H1 (cell line): ENCODE measurements at regions not wholly inside any gene's neighbourhood (a gene's known extent, or its start where the extent isn't known, plus 50 kb on each side); places are given as distances from the start of the nearest gene placed in this dataset.

ENCODE experiments used
- CTCF ChIA-PET: fragments of 300-600 bp; sonication (Branson Sonifier 250); formaldehyde crosslinking; loops from one replicate; lab custom pipeline; 2021; ENCODE audit not compliant: partially characterized antibody; lab: Charles Lee
- POLR2A ChIA-PET: fragments of 300-600 bp; sonication (Branson Sonifier 250); formaldehyde crosslinking; loops from one replicate; lab custom pipeline; 2021; ENCODE audit warnings: inconsistent platforms; ENCODE audit not compliant: partially characterized antibody; lab: Charles Lee
- DNase-seq, 2 experiments: peaks; one replicate each; pipeline versions ENCODE4 v3.0.0 to v3.0.0-alpha.2; 2010 to 2022; ENCODE audit warnings: low spot score in 2 of 2, low read depth in 1 of 2, mixed read lengths in 1 of 2
- FAIRE-seq: peaks from 2 replicates; lab custom pipeline; 2011; peaks lifted over from hg19 to GRCh38; lab: Jason Lieb, UNC
- H2AFZ ChIP-seq: 2 replicates; pipeline ENCODE4 v1.8.1; 2012; ENCODE audit warnings: low read length, inconsistent platforms
- H2AK5ac ChIP-seq: 2 replicates; pipeline ENCODE4 v1.6.1; 2013; ENCODE audit warnings: low read depth, low read length
- H2BK120ac ChIP-seq: replicated peaks from 2 replicates; pipeline ENCODE3; 2013; ENCODE audit warnings: low read depth, low read length, inconsistent platforms
- H2BK12ac ChIP-seq: 2 replicates; pipeline ENCODE4 v1.6.1; 2013; ENCODE audit warnings: low read depth, low read length
- H2BK15ac ChIP-seq: 2 replicates; pipeline ENCODE4 v1.6.1; 2013; ENCODE audit warnings: low read length
- H2BK20ac ChIP-seq: 2 replicates; pipeline ENCODE4 v1.6.1; 2013; ENCODE audit warnings: low read length
- H2BK5ac ChIP-seq: 2 replicates; pipeline ENCODE4 v1.6.1; 2013; ENCODE audit warnings: low read depth, low read length
- H3K14ac ChIP-seq: 2 replicates; pipeline ENCODE4 v1.6.1; 2013; ENCODE audit warnings: inconsistent platforms; ENCODE audit not compliant: insufficient read length
- H3K18ac ChIP-seq: 2 replicates; pipeline ENCODE4 v1.6.1; 2013; ENCODE audit warnings: low read length; ENCODE audit errors: extremely low read depth
- H3K23ac ChIP-seq: 2 replicates; pipeline ENCODE4 v1.6.1; 2013; ENCODE audit warnings: inconsistent platforms; ENCODE audit not compliant: insufficient read length
- H3K23me2 ChIP-seq: 2 replicates; pipeline ENCODE4 v1.6.1; 2013; ENCODE audit warnings: low read depth, low read length
- H3K27ac ChIP-seq: 2 replicates; pipeline ENCODE4 v1.6.1; 2011; ENCODE audit warnings: low read depth, low read length, inconsistent platforms
- H3K27me3 ChIP-seq, 4 experiments: replicated peaks in 1 of 4; 1 replicate in 1 of 4; 2 replicates in 3 of 4; pipeline versions ENCODE4 v1.6.1 to v1.8.1; 2011 to 2013; ENCODE audit warnings: low read length in 3 of 4, mild to moderate bottlenecking in 3 of 4, inconsistent platforms in 2 of 4, mixed read lengths in 2 of 4, moderate library complexity in 1 of 4; ENCODE audit not compliant: control insufficient read depth in 3 of 4, insufficient read depth in 3 of 4; ENCODE audit errors: extremely low read depth in 1 of 4
- H3K36me3 ChIP-seq, 4 experiments: 2 replicates each; pipeline versions ENCODE4 v1.6.1 to v1.8.1; 2011 to 2013; ENCODE audit warnings: mild to moderate bottlenecking in 4 of 4, low read length in 3 of 4, moderate library complexity in 2 of 4, control low read depth in 1 of 4, inconsistent platforms in 1 of 4; ENCODE audit not compliant: insufficient read depth in 4 of 4, control insufficient read depth in 2 of 4
- H3K4ac ChIP-seq: replicated peaks from 2 replicates; pipeline ENCODE3; 2013; ENCODE audit warnings: low read length, low read depth, mixed read lengths, inconsistent platforms; ENCODE audit not compliant: insufficient read length
- H3K4me1 ChIP-seq, 4 experiments: replicated peaks in 1 of 4; 1 replicate in 1 of 4; 2 replicates in 3 of 4; pipeline versions ENCODE4 v1.6.1 to v1.8.1; 2011 to 2013; ENCODE audit warnings: low read length in 3 of 4, inconsistent platforms in 2 of 4, mixed read lengths in 1 of 4; ENCODE audit not compliant: insufficient read depth in 4 of 4, control insufficient read depth in 3 of 4
- H3K4me2 ChIP-seq, 2 experiments: 2 replicates each; pipeline versions ENCODE4 v1.6.1 to v1.8.1; 2011 to 2013; ENCODE audit warnings: low read depth in 2 of 2, low read length in 2 of 2, control low read depth in 1 of 2, inconsistent platforms in 1 of 2, mild to moderate bottlenecking in 1 of 2; ENCODE audit not compliant: insufficient read depth in 1 of 2
- H3K4me3 ChIP-seq, 4 experiments: fragments of 200-600, 300-600 bp in 1 of 4; sonication (generic), shearing (Covaris generic), sonication (Bioruptor Twin) in 1 of 4; 2 replicates each; pipeline versions ENCODE4 v1.5.1 to v1.8.1; 2011 to 2016; ENCODE audit warnings: low read length in 4 of 4, low read depth in 3 of 4, control low read depth in 2 of 4, inconsistent platforms in 2 of 4, mild to moderate bottlenecking in 2 of 4, mixed read lengths in 1 of 4, moderate library complexity in 1 of 4; ENCODE audit not compliant: insufficient read depth in 2 of 4; ENCODE audit errors: extremely low read depth in 1 of 4
- H3K56ac ChIP-seq: replicated peaks from 2 replicates; pipeline ENCODE3; 2013; ENCODE audit warnings: low read depth, mild to moderate bottlenecking, mixed read lengths, low read length, inconsistent platforms; ENCODE audit not compliant: insufficient read length
- H3K79me1 ChIP-seq: 2 replicates; pipeline ENCODE4 v1.6.1; 2013; ENCODE audit warnings: low read depth, low read length, control low read depth
- H3K79me2 ChIP-seq, 2 experiments: 2 replicates each; pipeline versions ENCODE4 v1.6.1 to v1.8.1; 2012 to 2013; ENCODE audit warnings: low read length in 2 of 2, mild to moderate bottlenecking in 2 of 2, inconsistent platforms in 1 of 2; ENCODE audit not compliant: insufficient read depth in 2 of 2, control insufficient read depth in 1 of 2
- H3K9ac ChIP-seq, 4 experiments: replicated peaks in 1 of 4; 1 replicate in 1 of 4; 2 replicates in 3 of 4; pipeline versions ENCODE4 v1.6.1 to v1.8.1; 2011 to 2013; ENCODE audit warnings: low read depth in 3 of 4, low read length in 3 of 4, control low read depth in 2 of 4, mild to moderate bottlenecking in 2 of 4, moderate library complexity in 2 of 4, inconsistent platforms in 1 of 4; ENCODE audit errors: extremely low read depth in 1 of 4
- H3K9me3 ChIP-seq, 2 experiments: 2 replicates each; pipeline versions ENCODE4 v1.6.1 to v1.8.1; 2012 to 2013; ENCODE audit warnings: mild to moderate bottlenecking in 2 of 2, moderate library complexity in 2 of 2, control low read depth in 1 of 2, inconsistent platforms in 1 of 2, low read depth in 1 of 2, low read length in 1 of 2, mixed read lengths in 1 of 2; ENCODE audit not compliant: insufficient read depth in 2 of 2
- H4K20me1 ChIP-seq, 2 experiments: replicated peaks in 1 of 2; 2 replicates each; pipeline versions ENCODE3 to v1.8.1; 2011 to 2013; ENCODE audit warnings: inconsistent platforms in 2 of 2, low read length in 2 of 2, mild to moderate bottlenecking in 1 of 2; ENCODE audit not compliant: insufficient read depth in 2 of 2, control insufficient read depth in 1 of 2
- H4K5ac ChIP-seq: 2 replicates; pipeline ENCODE4 v1.6.1; 2013; ENCODE audit warnings: low read length, low read depth, mixed read lengths, inconsistent platforms; ENCODE audit not compliant: insufficient read length
- H4K8ac ChIP-seq: 2 replicates; pipeline ENCODE4 v1.8.0; 2013; ENCODE audit warnings: mild to moderate bottlenecking, moderate library complexity, low read length, inconsistent platforms; ENCODE audit not compliant: insufficient read depth; ENCODE audit errors: extremely low read depth
- H4K91ac ChIP-seq: replicated peaks from 2 replicates; pipeline ENCODE3; 2013; ENCODE audit warnings: low read length, mixed read lengths, inconsistent platforms; ENCODE audit not compliant: insufficient read length
- JUN ChIP-seq: IDR thresholded peaks from 2 replicates; pipeline ENCODE4 v1.6.1; 2011; ENCODE audit warnings: low read depth, mild to moderate bottlenecking, improper control_type of control experiment, low read length
- PHF8 ChIP-seq: fragments of 200-600 bp; sonication (generic); conservative IDR thresholded peaks from 2 replicates; pipeline ENCODE4 v1.7.1; 2012; ENCODE audit warnings: low read depth, mild to moderate bottlenecking, inconsistent platforms, low read length, moderate library complexity
- RFX5 ChIP-seq: IDR thresholded peaks from 2 replicates; pipeline ENCODE4 v1.6.1; 2011; ENCODE audit warnings: low read depth, low read length, improper control_type of control experiment, borderline replicate concordance
- RNF2 ChIP-seq: fragments of 200-900, 300-1000 bp; sonication (generic); IDR thresholded peaks from 2 replicates; pipeline ENCODE4 v1.7.1; 2016; ENCODE audit warnings: borderline replicate concordance, low read depth, mild to moderate bottlenecking, antibody characterized with exemption, low read length; ENCODE audit not compliant: poor library complexity, severe bottlenecking; ENCODE audit errors: missing control alignments
- RXRA ChIP-seq: IDR thresholded peaks from 2 replicates; pipeline ENCODE4 v1.6.1; 2011; ENCODE audit warnings: low read depth, mild to moderate bottlenecking, low read length, moderate library complexity; ENCODE audit not compliant: insufficient read depth
- SAP30 ChIP-seq: fragments of 300-600 bp; sonication (generic); IDR thresholded peaks from 2 replicates; pipeline ENCODE4 v1.7.1; 2012; ENCODE audit warnings: low read length, moderate library complexity, mild to moderate bottlenecking, inconsistent platforms; ENCODE audit not compliant: insufficient read depth, insufficient replicate concordance
- SIN3A ChIP-seq, 2 experiments: IDR thresholded peaks in 1 of 2; conservative IDR thresholded peaks in 1 of 2; 2 replicates each; pipeline ENCODE4 v1.6.1; 2011 to 2012; ENCODE audit warnings: low read length in 2 of 2, improper control_type of control experiment in 1 of 2, low read depth in 1 of 2, mild to moderate bottlenecking in 1 of 2
- SIRT6 ChIP-seq: IDR thresholded peaks from one replicate; pipeline ENCODE4 v1.7.1; 2012; ENCODE audit warnings: low read length, inconsistent platforms
- TAF1 ChIP-seq: IDR thresholded peaks from 2 replicates; pipeline ENCODE4 v1.6.1; 2011; ENCODE audit warnings: mild to moderate bottlenecking, low read depth, low read length
- WGBS, 2 experiments: shearing (Covaris generic) in 1 of 2; methylation state at CpG; one replicate each; pipeline versions ENCODE4 v1.1.6 to v1.1.7; 2013 to 2015; ENCODE audit warnings: low lambda C conversion rate in 2 of 2, mixed read lengths in 2 of 2, inconsistent platforms in 1 of 2, low coverage in 1 of 2, missing lambda C conversion rate in 1 of 2; ENCODE audit not compliant: insufficient replicate concordance in 2 of 2, insufficient coverage in 1 of 2, insufficient read length in 1 of 2; ENCODE audit errors: extremely low coverage in 1 of 2, missing lambda C conversion rate in 1 of 2; 5-methylcytosine and 5-hydroxymethylcytosine counted together

GRCh38 chr20:22922987-22923386 lies 112.1 kb upstream of the SSTR4 start:
- Histone ChIP-seq H3K23me2 (no peaks in the 10 kb centered on the region; the same call in 1 of the 2 replicates), H2AK5ac (no peak overlapping the region), H4K91ac (no peak overlapping the region), H3K4me2 (no peak overlapping the region), H3K79me2 (no peaks in the 10 kb centered on the region), H3K9ac (no peak overlapping the region), H2BK15ac (no peak overlapping the region), H4K8ac (no peak overlapping the region), H3K4ac (no peak overlapping the region), H2AFZ (no peak overlapping the region), H3K56ac (no peak overlapping the region), H2BK5ac (no peak overlapping the region), H4K20me1 (no peaks in the 10 kb centered on the region), H2BK120ac (no peak overlapping the region), H4K5ac (no peak overlapping the region), H3K27me3 (no peaks in the 10 kb centered on the region), H3K23ac (no peak overlapping the region), H3K4me3 (no peak overlapping the region), H3K9me3 (no peaks in the 10 kb centered on the region), H2BK12ac (no peak overlapping the region), H3K4me1 (no peaks in the 10 kb centered on the region), H3K14ac (no peak overlapping the region), H3K18ac (no peak overlapping the region), H3K79me1 (no peaks in the 10 kb centered on the region), H2BK20ac (no peak overlapping the region), H3K36me3 (no peaks in the 10 kb centered on the region), H3K27ac (no peak overlapping the region)
- POLR2A ChIA-PET: no interaction called here
- TF ChIP-seq RFX5 (no peak), SIN3A (conservative IDR thresholded peaks at IDR 0.05 in 1 of 2, IDR thresholded peaks at IDR 0.05 in 1 of 2; ENCODE audit: low read depth in 1 of 2, low read length in 2 of 2) (no peak), JUN (no peak), RXRA (no peak), SIRT6 (no peak), TAF1 (no peak), PHF8 (no peak), RNF2 (no peak), SAP30 (no peak)
- DNase-seq (no peak), FAIRE-seq (no peak)
- CTCF ChIA-PET: no interaction called here
- WGBS, 2 experiments: 80% methylated on average over 2 of the region's 2 CpGs; no CpG with 5 or more reads in 1 of the 2 experiments
